ENCODE measurements at regions not wholly inside any gene's neighbourhood (a gene's known extent, or its start where the extent isn't known, plus 50 kb on each side); places are given as distances from the start of the nearest gene placed in this dataset.
"Not testable (repeated sequence)": the region's sequence is repeated elsewhere in the genome, so short reads cannot be mapped to it uniquely, and the experiment has no call there.

GRCh38 chr5:158456241-158456640, 597.3 kb upstream of the CLINT1 start:
- DNase-seq (ENCODE audit: low read depth in 3 of 3, low spot score in 2 of 3): no peak

GRCh38 chr5:158451993-158452672, 593.2 kb upstream of the CLINT1 start:
- DNase-seq (ENCODE audit: low read depth in 3 of 3, low spot score in 2 of 3): no peak

- no peak for DNase-seq (ENCODE audit: low read depth in 3 of 3, low spot score in 2 of 3)
Observed at GRCh38 chr5:158451203-158451992, 592.5 kb upstream of the CLINT1 start.

- DNase-seq (ENCODE audit: low read depth in 3 of 3, low spot score in 2 of 3): no peak
Observed at GRCh38 chr5:158450751-158451171, 591.8 kb upstream of the CLINT1 start.

- DNase-seq (ENCODE audit: low read depth in 3 of 3, low spot score in 2 of 3): not testable (repeated sequence)
Observed at GRCh38 chr5:158446761-158447160, 587.8 kb upstream of the CLINT1 start.

GRCh38 chr5:158439204-158439603, 580.3 kb upstream of the CLINT1 start:
- DNase-seq (ENCODE audit: low read depth in 3 of 3, low spot score in 2 of 3): not testable (repeated sequence)

- no peak for DNase-seq (ENCODE audit: low read depth in 3 of 3, low spot score in 2 of 3)
Observed at GRCh38 chr5:158436271-158437065, 577.5 kb upstream of the CLINT1 start.

GRCh38 chr5:158435161-158435616, 576.2 kb upstream of the CLINT1 start:
- no peak for DNase-seq (ENCODE audit: low read depth in 3 of 3, low spot score in 2 of 3)

- DNase-seq (ENCODE audit: low read depth in 3 of 3, low spot score in 2 of 3): no peak
Observed at GRCh38 chr5:158434749-158435148, 575.8 kb upstream of the CLINT1 start.

GRCh38 chr5:158433634-158434033, 574.7 kb upstream of the CLINT1 start:
- no peak for DNase-seq (ENCODE audit: low read depth in 3 of 3, low spot score in 2 of 3)

- no peak for DNase-seq (ENCODE audit: low read depth in 3 of 3, low spot score in 2 of 3)
Observed at GRCh38 chr5:158431369-158432029, 572.6 kb upstream of the CLINT1 start.

GRCh38 chr5:158430798-158431167, 571.8 kb upstream of the CLINT1 start:
- DNase-seq (ENCODE audit: low read depth in 3 of 3, low spot score in 2 of 3): no peak

GRCh38 chr5:158430166-158430797, 571.3 kb upstream of the CLINT1 start:
- DNase-seq (ENCODE audit: low read depth in 3 of 3, low spot score in 2 of 3): no peak

GRCh38 chr5:158429564-158429963, 570.6 kb upstream of the CLINT1 start:
- no peak for DNase-seq (ENCODE audit: low read depth in 3 of 3, low spot score in 2 of 3)

- no peak for DNase-seq (ENCODE audit: low read depth in 3 of 3, low spot score in 2 of 3)
Observed at GRCh38 chr5:158423623-158424200, 564.8 kb upstream of the CLINT1 start.

GRCh38 chr5:158422653-158423515, 563.9 kb upstream of the CLINT1 start:
- no peak for DNase-seq (ENCODE audit: low read depth in 3 of 3, low spot score in 2 of 3)

- DNase-seq (ENCODE audit: low read depth in 3 of 3, low spot score in 2 of 3): no peak
Observed at GRCh38 chr5:158421319-158421718, 562.4 kb upstream of the CLINT1 start.

- DNase-seq (ENCODE audit: low read depth in 3 of 3, low spot score in 2 of 3): no peak
Observed at GRCh38 chr5:158419186-158419585, 560.2 kb upstream of the CLINT1 start.

- no peak for DNase-seq (ENCODE audit: low read depth in 3 of 3, low spot score in 2 of 3)
Observed at GRCh38 chr5:158414780-158415179, 555.8 kb upstream of the CLINT1 start.
